Pancreas (tissue), 10 donors: ENCODE measurements at regions not wholly inside any gene's neighbourhood (a gene's known extent, or its start where the extent isn't known, plus 50 kb on each side); places are given as distances from the start of the nearest gene placed in this dataset.

Experiments
- ATAC-seq, 4 donors: fragments of 200-7000 bp; cut with Tn5 transposase; one replicate each; pipeline versions ENCODE4 v1.8.0 to v1.9.1; 2020; ENCODE audit warnings: mild to moderate bottlenecking in 4 of 4, moderate library complexity in 4 of 4
- DNase-seq, 6 donors: peaks; one replicate each; pipeline ENCODE4 v3.0.0-alpha.2; 2020
- FAIRE-seq: peaks from 2 replicates; lab custom pipeline; 2012; peaks lifted over from hg19 to GRCh38; lab: Jason Lieb, UNC
- H3K27ac ChIP-seq, 4 donors: fragments of 200-600 bp; sonication (generic); 1 replicate in 3 of 4; 2 replicates in 1 of 4; pipeline versions ENCODE4 v1.5.0 to v1.8.0; 2020
- H3K27me3 ChIP-seq, 4 donors: fragments of 200-600 bp; one replicate each; pipeline ENCODE4 v1.8.0; 2021
- H3K36me3 ChIP-seq, 3 donors: fragments of 200-600 bp; sonication (generic) in 1 of 3; one replicate each; pipeline versions ENCODE4 v1.5.0 to v1.8.0; 2020 to 2021
- H3K4me1 ChIP-seq, 3 donors: fragments of 200-600 bp; one replicate each; pipeline ENCODE4 v1.8.0; 2021
- H3K4me3 ChIP-seq, 4 donors: fragments of 200-600 bp; sonication (generic) in 2 of 4; one replicate each; pipeline versions ENCODE4 v1.5.0 to v1.8.0; 2020 to 2021
- H3K9me3 ChIP-seq, 4 donors: fragments of 200-600 bp; one replicate each; pipeline ENCODE4 v1.8.0; 2021
- CTCF ChIP-seq, 4 donors: fragments of 200-600 bp; sonication (generic) in 3 of 4; IDR thresholded peaks; one replicate each; pipeline versions ENCODE4 v1.5.0 to v1.8.0; 2021; ENCODE audit warnings: antibody characterized with exemption in 4 of 4
- WGBS, 2 donors: extraction: QIAGEN DNeasy Blood & Tissue Kit; methylation state at CpG; one replicate each; pipeline ENCODE4 v1.1.7; 2013; 5-methylcytosine and 5-hydroxymethylcytosine counted together
- intact Hi-C, 3 donors: fragments of 100-400 bp; cut with DNase I; formaldehyde crosslinking; loops; one replicate each; pipeline versions ENCODE4 v1.11.1 to v1.14.2; 2022
- donor health status: healthy with polysubstance abuse.
- donor health status: DM: no; HTN: no; CAD: no; lungs with moderate emphysema.
- donor health status: DM: no; HTN: no; CAD: no.
- donor health status: control.
- donor health status: control.
- donor health status: Bipolar disorder and iron deficiency.
- donor health status: DM: yes; HTN: yes; CAD: no.
- donor health status: DM: no; HTN: no; CAD: no.
- donor health status: DM: no; HTN: no; CAD: no.
- donor health status: DM: yes; HTN: yes; CAD: no.

- intact Hi-C loops = no loop called here
- no peak for DNase-seq
- Histone ChIP-seq H3K36me3 (no peaks in the 10 kb centered on the region), H3K4me3 (no peak overlapping the region), H3K4me1 (no peaks in the 10 kb centered on the region), H3K9me3 (no peaks in the 10 kb centered on the region), H3K27me3 (no peaks in the 10 kb centered on the region), H3K27ac (no peak overlapping the region)
- FAIRE-seq = no peak
- WGBS, 2 donors = 72 to 76% methylated on average over 5 of the region's 5 CpGs
- TF ChIP-seq CTCF (IDR thresholded peaks at IDR 0.05) = no peak
- no peak for ATAC-seq
Observed at GRCh38 chr6:126831461-126831860, 287.0 kb upstream of the RSPO3 start.

DNA sequence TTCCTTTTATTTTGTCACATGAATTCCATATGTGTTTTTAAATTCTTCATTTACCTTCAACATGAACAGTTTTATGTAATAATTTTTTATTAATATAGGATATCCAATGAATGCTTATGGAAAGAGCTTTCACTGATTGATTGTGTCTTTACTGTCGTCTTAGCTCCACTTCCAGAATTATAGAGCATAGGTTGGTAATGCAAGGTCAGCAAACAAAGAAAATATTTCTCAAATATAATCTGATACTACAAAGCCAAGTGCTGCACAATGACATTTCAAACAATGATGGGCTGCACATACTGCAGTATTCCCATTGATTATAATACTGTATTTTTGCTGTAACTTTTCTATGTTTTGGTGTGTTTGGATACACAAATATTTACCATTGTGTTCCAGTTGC lies 275.7 kb upstream of the RSPO3 start:
- intact Hi-C loops = no loop called here
- H3K4me3 ChIP-seq = no peak overlapping the region
- no peaks in the 10 kb centered on the region for H3K9me3 ChIP-seq
- FAIRE-seq (no peak), DNase-seq (no peak), ATAC-seq (no peak)
- 11 to 13% methylated on average over 1 of the region's 1 CpG for WGBS, 2 donors
- no peak for TF ChIP-seq CTCF (IDR thresholded peaks at IDR 0.05)
- H3K27me3 ChIP-seq = no peaks in the 10 kb centered on the region
- no peak overlapping the region for H3K27ac ChIP-seq
- no peaks in the 10 kb centered on the region for H3K4me1 ChIP-seq
- H3K36me3 ChIP-seq = no peaks in the 10 kb centered on the region

GRCh38 chr6:126848119-126848518 lies 270.4 kb upstream of the RSPO3 start:
- no peaks in the 10 kb centered on the region for H3K4me1 ChIP-seq
- DNase-seq (no peak), ATAC-seq (no peak), FAIRE-seq (no peak)
- no peak overlapping the region for H3K4me3 ChIP-seq
- no peak for TF ChIP-seq CTCF (IDR thresholded peaks at IDR 0.05)
- no peaks in the 10 kb centered on the region for H3K36me3 ChIP-seq
- no peaks in the 10 kb centered on the region for H3K9me3 ChIP-seq
- H3K27ac ChIP-seq = no peak overlapping the region
- no peaks in the 10 kb centered on the region for H3K27me3 ChIP-seq
- intact Hi-C loops = no loop called here

DNA sequence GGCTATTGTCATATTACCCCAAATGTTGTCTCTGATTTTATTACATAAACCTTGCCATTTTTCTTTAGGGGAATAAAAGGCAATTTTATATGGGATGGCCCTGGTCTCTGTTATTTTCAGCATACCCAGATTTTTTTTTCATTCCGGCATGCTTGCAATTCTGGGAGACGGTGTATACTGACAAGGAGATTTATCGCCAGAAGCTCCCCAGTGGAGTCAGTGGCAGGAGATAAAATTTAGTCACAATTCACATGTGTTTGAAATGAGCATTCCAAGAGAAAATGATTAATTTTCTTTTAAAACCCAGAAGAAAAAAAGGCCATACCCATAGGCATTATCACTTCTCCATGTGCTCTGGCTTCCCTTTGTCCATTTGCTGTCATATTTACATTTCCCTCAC lies 250.8 kb upstream of the RSPO3 start:
- no peak for FAIRE-seq
- Histone ChIP-seq H3K27ac (no peak overlapping the region), H3K36me3 (no peaks in the 10 kb centered on the region), H3K4me1 (no peaks in the 10 kb centered on the region), H3K4me3 (no peak overlapping the region), H3K27me3 (no peaks in the 10 kb centered on the region), H3K9me3 (no peaks in the 10 kb centered on the region)
- ATAC-seq = no peak
- 56 to 71% methylated on average over 3 of the region's 3 CpGs for WGBS, 2 donors
- TF ChIP-seq CTCF (IDR thresholded peaks at IDR 0.05) = no peak
- intact Hi-C loops = no loop called here
- no peak for DNase-seq

DNA sequence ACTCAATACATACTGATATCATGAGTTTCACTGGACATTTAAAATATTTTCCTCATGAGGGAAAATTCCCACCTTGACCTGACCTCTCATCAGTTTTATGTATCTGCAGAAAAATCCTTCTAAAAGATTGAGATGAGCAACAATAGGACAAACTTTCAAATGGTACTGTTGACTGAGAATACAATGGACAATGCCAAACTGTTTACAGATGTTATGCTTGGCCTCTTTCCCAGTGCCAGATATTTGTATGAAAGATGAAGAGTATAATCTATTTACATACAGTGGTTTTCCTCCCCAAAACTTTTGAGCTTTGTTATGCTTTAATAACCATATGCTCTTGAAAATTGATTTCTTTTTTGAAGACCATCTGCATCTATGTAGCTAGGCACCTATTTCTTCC lies 245.1 kb upstream of the RSPO3 start:
- Histone ChIP-seq H3K4me3 (no peak overlapping the region), H3K4me1 (no peaks in the 10 kb centered on the region), H3K27ac (no peak overlapping the region), H3K27me3 (no peaks in the 10 kb centered on the region), H3K36me3 (no peaks in the 10 kb centered on the region), H3K9me3 (no peaks in the 10 kb centered on the region)
- no peak for DNase-seq
- FAIRE-seq = no peak
- ATAC-seq = no peak
- intact Hi-C loops = no loop called here
- no peak for TF ChIP-seq CTCF (IDR thresholded peaks at IDR 0.05)
